Fibroblast of skin of scalp (primary cell): ENCODE measurements at regions not wholly inside any gene's neighbourhood (a gene's known extent, or its start where the extent isn't known, plus 50 kb on each side); places are given as distances from the start of the nearest gene placed in this dataset.

Source experiments
- DNase-seq: peaks from one replicate; pipeline ENCODE4 v3.0.0-alpha.2; 2013

GRCh38 chr10:36091007-36091406 lies 448.9 kb upstream of the FZD8 start:
- DNase-seq = no peak

DNA sequence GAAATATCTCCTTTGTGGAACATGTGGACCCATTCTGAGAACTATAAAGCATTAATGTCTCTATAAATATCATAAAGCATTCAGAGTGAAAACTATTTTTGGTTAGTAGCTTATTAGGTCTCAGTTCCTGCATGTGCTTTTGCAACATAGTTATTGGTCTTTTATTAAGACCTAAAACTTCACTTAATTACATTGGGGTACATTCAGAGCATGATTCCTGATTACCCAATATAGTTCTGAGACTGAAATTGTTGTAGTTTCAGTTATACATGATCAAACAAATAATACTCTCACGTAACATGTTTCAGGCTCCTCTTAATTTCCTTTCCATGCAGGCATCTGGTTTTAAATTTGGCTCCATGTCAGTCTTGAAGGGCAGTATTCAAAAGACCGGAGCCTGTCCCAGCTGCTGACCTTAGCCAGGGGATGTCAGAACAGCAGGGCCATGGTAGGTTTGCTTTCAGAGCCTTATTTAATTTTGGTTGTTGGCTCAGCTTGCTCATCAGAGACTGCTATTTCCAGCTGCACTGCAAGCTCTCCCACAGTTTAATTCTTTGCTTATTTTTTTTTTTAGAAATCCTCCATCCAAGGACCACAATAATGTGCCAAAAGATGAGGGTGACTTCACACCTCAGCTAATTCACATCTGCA lies 447.8 kb upstream of the FZD8 start:
- no peak for DNase-seq

DNA sequence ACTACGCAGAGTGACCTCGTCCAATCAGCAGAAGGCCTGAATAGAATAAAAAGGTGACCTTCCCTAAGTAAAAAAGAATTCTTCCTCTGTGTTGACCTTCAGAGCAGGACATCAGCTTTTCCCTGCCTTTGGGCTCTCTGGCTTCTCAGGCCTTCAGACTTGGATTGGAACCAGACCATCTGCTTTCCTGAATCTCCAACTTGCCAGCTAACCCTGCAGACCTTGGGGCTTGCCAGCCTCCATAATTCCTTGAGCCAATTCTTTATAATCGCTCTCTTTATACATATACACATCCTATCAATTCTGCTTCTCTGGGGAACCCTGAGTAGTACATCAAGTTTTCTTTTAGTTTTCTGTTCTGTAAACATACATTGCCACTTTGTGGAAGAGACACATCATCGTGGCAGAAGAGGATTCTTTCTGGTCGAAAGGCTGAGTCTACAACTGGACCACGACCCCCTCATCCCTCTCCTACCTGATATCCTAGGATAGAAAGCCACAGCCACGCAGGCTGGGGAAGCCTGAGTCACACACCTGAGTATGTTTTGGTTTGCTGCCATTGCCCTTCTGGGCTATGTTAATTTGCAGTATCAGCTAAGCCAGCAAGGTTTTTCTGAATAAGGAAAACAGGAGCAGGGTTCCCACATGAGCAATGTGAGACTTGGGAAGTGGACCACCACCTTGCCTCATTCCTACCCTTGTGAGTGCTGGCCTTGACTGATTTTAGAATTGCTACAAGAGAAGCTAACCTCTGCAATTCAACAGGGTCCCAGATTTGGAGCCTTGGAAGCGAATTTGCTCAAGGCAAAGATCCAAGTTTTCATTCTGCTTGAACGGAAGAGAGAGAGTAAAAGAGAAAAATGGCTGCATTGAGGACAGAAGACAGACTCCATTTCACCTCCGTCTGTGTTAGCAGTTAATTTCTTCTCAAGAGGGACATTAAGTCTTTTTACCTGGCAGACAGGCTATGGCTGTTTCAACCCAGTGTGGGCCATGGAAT lies 445.2 kb upstream of the FZD8 start:
- no peak for DNase-seq

- no peak for DNase-seq
Observed at GRCh38 chr10:36075196-36075595, 433.1 kb upstream of the FZD8 start.

GRCh38 chr10:36073796-36074345 lies 431.8 kb upstream of the FZD8 start:
- DNase-seq = no peak

- DNase-seq = no peak
Observed at GRCh38 chr10:36068542-36068941, 426.4 kb upstream of the FZD8 start.

- DNase-seq = no peak
Observed at GRCh38 chr10:36067748-36068147, 425.7 kb upstream of the FZD8 start.

DNA sequence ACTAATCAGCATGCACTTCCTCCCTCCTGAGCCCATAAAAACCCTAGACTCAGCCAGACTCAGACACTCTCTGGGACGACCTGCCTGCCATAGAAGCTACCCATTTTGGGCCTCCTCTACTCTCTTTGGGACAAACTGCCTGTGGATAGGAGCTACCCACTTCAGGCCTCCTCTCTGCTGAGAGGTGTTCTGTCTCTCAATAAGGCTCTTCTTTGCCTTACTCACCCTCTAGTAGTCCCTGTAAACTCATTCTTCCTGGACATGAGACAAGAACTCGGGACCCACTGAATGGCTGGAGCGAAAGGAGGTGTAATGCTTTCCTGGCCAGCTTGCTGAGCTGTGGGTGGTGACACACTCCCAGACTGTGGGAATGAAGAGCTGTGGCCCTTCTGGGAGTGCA lies 424.8 kb upstream of the FZD8 start:
- DNase-seq = no peak

DNA sequence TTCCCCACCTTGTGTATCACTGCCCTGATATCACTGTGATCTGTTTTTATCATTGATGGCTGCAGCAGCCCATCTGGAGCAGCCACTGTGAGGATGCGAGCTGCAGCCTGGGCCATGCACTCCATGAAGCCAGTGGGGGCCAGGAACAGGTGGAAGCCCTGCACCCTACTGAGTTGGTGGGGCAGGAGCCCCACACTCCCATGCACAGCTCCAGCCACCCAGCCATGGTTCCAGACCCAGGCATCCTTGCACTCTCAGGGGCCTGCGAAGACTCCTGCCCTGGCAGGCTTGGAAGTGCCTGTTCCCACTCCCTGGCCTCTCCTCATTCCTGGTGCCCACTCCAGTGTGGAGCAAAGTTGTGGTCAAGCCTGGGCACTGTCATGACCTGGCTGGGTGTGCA lies 424.0 kb upstream of the FZD8 start:
- no peak for DNase-seq

- no peak for DNase-seq
Observed at GRCh38 chr10:36063396-36063795, 421.3 kb upstream of the FZD8 start.

DNA sequence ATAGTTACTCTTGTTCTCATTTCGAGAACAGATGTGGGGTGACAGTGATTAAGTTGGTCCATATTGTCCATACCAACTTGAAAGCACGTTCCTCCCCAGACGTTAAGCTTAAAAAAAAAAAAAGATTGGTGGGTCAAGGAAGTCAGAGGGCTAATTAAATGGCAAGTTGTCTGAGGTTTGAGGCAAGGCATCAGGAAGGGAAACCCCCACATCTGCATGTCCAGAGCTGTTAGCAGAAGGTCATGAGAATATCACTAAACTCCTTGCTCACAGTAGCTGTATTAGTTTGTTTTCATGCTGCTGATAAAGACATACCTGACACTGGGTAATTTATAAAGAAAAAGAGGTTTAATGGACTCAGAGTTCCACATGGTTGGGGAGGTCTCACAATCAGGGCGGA lies 415.6 kb upstream of the FZD8 start:
- no peak for DNase-seq

DNA sequence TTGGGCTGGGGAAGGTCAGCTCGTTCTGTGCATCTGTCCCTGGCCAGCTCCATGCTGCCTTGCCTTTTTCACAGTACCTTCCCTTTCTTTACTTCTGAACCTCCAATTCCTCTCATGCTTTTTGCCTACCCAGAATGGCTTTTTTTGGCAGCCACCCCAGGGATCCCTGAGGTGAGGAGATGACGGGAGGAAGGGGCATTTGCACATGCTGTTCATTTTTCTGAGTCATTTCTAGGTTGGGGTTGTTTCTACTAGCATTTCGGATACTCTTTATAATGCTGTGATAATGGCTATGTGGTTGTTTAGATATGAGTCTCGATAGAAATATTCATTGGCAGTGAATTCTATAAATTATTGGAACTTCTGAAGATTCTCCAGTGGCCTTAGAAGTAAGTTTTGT lies 415.1 kb upstream of the FZD8 start:
- peak; percentile 13 for DNase-seq

DNA sequence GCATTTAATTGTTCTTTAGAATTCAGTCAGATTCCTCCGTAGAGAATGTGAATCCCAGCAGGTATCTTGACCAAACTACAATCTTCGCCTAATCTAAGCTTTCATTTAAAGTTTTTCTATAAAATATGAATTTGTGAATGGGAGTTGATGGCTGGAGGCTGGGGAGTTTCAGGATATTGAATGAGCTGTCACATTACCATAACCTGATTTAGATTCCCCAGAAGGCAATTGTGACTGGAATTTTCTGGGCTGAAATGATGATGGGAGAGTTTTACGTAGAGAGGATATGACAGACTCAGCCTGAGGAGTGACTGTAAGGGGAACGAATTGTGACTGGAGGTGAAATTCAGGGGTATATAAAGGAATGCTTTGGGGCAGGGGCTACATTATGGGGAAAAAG lies 411.7 kb upstream of the FZD8 start:
- no peak for DNase-seq

DNA sequence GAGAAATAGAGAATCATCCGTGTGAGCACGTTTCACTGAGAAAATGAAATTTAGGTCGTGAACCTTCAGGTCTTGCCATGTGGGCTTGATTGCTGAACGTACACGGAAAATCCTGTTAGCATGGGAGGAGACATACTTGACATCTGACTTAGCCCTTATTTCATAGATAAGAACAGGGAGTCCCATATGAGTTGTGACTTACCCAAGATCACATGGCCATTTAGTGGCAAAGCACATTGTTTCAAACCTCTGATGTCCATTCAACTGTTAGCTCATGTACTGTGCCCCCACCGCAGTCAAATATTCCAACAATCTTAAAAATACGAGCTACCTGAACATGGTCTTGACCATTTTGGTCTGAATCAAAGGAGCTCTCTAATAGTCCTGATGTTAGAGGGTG lies 411.2 kb upstream of the FZD8 start:
- DNase-seq = no peak

- no peak for DNase-seq
Observed at GRCh38 chr10:36051500-36051991, 409.4 kb upstream of the FZD8 start.

GRCh38 chr10:36050763-36051499 lies 408.8 kb upstream of the FZD8 start:
- DNase-seq = no peak

DNA sequence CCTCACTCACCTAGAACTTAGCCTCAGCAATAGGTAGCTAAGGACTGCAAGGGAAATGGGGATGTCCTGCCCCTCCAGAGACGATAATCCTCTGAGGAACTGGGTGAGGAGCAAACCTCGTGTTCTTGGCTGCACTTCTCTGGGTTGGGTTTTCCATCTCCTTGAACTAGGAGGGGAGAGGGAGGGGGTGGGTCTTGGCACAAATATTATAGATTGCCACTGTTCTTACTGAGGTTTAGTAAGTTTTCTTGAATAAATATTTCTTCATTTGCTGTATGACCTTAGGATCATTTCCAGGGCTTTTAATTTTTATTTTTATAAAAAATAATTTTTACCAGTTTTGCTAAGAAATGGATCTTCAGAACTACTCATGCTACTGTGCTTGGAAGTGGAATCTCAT lies 406.7 kb upstream of the FZD8 start:
- DNase-seq = no peak

DNA sequence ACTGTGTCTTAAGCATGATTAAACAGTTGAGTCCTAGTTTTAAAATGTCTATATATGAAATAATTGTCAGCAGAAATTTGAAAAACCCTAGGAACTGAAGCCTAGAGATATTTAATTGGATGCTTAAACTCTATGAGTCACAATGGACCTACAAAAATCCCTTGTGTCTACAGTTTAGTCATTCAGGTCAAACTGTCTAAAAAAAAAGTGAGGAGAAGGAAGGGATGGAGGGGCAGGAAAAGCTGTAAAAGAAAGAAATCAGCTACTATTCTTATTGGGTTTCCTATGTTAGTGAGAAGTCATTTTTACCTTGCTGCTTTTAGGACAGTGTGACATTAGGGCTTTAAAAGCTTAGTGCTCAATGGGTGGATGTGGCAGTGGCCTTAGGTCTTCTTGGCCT lies 406.1 kb upstream of the FZD8 start:
- no peak for DNase-seq

DNA sequence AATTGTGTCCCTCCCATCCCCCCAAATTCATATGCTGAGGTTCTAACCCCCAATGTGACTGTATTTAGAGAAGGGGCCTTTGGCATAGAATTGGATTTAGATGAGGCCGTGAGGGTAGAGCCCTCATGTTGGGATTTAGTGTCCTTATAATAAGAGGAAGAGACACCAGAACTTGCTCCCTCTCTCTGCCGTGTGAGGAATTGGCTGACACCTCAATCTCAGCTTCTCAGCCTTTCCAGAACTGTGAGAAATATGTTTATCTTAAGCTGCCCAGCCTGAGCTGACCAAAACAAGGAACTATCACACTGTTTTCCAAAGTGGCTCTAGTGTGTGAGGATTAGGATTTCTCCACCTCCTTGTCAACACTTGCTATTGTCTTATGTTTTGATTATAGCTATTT lies 400.0 kb upstream of the FZD8 start:
- no peak for DNase-seq

DNA sequence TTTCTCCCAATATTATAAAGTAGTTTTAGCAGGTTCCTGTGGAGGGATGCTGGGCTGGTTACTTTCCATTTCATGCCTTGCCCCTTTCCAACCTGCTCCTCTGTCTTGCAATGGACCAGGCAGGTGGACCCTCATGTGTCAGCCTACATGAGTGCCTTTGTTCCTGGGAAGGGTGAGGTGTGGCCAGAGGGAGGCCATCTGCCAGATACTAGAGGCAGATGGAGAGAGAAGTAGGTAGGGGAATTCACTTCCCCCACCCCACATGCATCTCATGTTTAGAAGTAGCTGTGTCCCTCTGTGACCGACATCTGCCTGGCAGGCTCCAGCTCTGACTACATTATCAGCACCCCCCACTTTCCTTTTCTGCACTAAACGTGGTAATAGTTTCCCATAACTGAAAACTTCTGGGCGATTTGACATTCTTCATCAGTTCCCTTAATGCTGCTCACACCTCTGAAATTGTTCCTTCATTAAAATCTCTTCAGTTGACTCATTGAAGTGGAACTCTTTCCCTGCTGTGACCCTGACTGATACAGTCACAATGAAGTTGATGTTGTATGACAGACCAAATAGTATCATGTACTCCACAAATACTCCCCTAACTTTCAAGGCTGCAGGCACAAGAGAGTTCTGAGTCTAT lies 396.3 kb upstream of the FZD8 start:
- DNase-seq = peak; percentile 12

DNA sequence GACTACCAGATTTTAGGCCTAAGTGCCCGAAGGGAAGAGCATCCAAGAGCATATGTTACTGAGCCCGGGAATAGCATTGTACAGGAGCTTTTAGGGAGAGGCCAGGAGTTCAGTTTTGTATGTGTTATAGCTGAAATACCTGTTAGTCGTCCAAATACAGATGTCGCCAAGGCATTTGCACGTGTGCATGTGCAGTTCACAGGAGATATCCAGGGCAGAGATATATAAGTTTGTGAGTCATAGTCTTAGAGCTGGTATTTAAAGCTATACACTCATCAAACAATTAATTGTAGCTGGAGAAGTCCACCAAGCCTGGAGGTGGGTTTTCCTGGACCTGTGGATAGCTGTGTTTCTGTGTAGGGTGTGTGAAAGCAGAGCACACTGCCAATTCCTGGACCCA lies 394.0 kb upstream of the FZD8 start:
- DNase-seq = no peak

DNA sequence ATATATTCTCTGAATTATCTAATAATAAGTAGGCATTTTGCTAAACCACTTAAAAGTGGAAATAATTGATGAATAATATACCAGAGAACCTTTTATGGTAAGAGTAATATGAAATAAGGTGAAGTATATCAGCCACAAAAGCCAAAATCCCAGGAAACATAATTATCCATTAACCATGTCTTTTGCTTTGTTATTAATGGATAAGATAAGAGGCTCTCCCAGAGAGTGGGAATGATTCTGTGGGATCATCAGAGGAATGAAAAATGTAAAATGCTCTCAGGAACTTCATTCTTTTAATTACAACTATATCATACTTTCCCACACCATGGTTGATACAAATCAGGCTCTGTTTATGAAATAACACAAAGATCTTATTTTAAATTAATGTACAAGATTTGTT lies 391.7 kb upstream of the FZD8 start:
- no peak for DNase-seq
